D341Med (cell line): ENCODE measurements at regions not wholly inside any gene's neighbourhood (a gene's known extent, or its start where the extent isn't known, plus 50 kb on each side); places are given as distances from the start of the nearest gene placed in this dataset.

ENCODE experiments used
- DNase-seq: peaks from one replicate; pipeline ENCODE4 v3.0.0; 2012; ENCODE audit warnings: low spot score

DNA sequence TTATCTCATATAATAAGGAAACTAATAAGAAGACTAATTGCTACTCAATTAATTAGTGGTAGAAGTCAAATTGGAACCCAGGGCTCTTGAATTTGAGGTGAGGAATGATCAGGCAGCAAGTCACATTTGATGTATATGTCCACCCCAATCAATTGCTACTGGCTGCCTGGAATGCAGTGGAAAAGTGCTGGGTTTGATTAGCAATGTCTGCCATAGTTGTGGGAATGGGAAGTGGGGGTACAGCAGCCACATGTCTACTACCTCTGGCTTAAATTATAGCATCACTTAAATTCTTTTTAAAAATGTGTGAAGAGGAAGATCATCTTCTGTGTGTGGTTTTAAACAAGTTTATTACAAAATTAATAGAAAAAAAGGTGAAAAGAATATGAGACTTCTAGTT is 50.8 kb upstream of the NAV2 start:
- no peak for DNase-seq

DNA sequence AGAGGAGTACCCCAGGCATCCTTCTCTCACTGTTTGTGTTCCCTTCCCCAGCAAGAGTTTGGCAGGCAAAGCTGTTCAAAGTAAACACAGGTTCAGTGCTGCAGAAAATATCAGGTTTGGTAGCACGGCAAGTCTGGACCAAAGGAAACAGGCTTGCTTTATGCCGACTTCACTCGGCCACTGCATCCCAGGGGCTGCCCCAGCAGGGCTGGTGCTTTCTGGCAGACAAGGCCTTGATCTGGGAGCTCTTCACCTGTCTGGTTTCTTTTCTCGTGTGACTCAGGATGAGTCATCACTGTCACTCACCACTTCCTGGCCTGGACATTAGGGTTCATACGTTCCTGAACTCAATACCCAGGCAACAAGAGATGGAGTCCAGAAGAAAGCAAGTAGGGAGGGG is 52.6 kb upstream of the NAV2 start:
- DNase-seq, result no peak

DNA sequence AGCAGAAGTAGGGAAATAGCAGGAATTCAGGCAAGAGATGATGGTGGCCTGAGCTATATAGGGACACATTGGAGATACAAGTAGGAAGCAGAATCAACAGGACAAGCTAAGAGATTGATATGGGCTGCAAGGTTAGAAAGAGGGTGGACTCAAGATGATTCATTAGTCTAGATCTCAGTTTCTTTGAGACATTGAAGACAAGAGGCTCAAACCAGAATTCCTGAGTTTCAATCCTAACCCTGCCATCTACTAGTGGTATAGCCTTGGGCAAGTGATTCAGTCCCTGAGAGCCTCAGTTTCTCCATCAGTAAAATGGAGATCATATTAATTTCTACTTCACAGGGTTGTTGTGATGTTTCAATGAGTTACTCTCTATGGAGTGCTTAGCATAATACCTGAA is 53.1 kb upstream of the NAV2 start:
- no peak for DNase-seq

DNA sequence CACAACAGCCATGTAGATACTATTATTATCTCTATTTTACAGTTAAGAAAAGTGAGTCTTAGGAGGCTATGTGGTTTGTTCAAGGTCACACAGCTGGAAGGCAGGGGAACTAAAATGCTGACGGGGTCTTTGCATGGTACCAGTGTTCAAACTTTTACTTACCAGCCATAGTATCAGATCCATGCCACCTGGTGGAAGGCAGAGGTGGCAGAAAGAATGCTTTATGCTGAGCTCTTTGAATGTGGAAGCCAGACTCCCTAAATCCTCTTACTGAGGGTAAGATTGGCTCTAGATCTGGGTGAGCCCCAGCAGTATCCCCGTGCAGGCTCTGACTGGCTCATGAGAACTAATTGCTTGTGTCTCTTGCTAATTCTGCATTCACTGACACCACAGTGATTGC is 54.3 kb upstream of the NAV2 start:
- no peak for DNase-seq

DNA sequence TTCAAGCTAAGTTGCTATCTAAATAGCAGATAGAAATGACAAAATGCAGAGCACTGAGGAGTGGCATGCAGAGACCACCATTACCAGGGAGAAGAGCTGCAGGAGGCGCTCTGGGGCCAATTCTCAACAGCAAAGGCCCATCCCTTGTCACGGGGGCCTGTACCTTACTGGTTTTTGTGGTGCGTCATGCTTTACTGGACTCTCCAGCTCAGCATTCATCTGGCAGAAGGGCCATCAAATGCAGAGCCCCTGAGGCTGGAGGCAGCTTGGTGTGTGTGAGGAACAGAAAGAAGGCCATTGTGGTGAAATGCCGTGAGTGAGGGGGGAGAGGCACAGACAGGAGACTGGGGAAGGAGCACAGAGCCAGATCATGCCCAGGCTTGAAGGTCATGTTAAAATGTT is 56.5 kb upstream of the NAV2 start:
- DNase-seq, result no peak

DNA sequence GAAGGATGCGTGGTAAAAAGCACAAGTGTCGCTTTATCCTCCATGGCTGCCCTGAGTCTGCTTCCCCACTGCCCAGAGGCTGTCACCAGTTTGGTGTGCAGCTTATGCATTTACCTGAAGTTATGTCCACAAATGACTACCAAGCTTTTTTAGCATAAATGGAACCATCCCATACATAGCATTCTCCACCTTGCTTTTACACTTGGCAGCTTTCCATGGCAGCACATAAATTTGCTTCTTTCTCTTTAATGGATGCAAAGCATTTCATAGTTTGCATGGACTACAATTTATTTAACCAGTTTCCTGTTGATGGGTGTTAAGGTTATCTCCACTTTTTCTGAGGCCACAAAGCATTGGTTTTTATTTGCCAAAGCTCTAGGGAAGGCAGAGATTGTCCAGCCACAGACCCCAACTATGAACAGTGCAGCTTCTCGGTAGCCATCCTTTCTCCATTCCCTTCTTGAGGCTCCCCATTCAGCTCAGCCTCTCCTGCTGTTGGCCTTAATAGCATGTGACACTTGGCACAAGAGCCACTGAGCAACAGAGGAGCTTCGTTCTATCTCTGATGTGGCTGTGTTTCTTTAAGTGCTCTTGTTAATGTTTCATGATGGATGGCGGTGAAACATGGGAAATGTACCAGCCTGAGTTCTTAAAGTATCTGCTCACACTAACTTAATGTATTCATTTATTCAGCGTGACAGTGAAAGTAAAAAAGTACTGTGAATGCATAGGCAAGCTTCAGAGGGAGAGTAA is 59.8 kb upstream of the NAV2 start:
- DNase-seq, result no peak

DNA sequence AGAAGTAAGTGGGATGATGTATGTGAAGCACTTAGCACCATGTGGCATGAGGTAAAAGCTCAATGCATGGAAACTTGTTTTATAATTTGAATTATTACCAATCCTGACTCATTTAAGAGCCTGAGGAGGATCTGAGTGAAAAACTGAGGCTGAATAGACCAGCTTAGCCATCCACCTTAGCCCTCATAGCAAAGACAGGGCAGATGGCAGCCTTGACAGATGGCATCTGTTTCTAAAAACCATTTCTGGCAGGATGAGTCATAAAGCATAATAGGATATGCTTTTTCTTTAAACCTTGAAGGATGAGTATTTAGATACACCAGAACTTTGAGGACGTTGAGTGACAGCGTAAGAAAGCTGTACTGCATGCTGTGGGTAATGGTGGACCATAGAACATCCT is 61.0 kb upstream of the NAV2 start:
- no peak for DNase-seq

DNA sequence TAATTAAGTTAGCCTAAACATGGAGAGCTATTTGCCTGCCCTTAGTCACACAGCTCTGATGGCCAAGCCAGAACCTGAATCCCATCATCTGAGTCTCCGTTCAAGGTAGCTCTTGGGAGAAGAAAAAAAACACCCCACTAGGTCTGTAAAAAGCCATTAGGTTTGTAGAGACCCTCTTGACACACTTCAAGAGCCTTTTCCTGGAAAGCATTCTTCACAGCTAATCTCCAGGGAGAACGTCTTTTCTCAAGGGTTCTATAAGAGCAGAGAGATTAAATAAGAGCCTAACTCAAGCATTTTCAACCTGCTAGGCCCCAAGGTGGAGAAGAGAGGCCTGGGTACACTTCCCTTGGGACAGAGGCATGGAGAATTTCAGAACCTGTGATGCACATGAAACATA is 61.6 kb upstream of the NAV2 start:
- DNase-seq, result no peak

DNA sequence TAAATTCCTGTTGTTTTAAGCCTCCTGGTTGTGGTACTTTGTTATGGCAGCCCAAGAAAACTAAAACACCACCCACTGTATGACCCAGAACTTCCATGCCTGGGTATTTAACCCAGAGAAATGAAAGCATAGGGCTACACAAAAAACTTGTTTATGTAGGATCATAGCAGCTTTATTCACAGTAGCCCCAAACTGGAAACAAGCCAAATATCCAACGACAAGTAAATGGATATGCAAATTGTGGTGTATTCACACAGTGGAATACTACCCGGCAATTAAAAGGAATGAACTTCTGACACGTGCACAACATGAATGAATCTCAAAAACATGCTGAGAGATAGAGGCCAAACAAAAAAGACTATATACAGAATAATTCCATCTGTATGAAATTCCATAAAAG is 62.2 kb upstream of the NAV2 start:
- no peak for DNase-seq

DNA sequence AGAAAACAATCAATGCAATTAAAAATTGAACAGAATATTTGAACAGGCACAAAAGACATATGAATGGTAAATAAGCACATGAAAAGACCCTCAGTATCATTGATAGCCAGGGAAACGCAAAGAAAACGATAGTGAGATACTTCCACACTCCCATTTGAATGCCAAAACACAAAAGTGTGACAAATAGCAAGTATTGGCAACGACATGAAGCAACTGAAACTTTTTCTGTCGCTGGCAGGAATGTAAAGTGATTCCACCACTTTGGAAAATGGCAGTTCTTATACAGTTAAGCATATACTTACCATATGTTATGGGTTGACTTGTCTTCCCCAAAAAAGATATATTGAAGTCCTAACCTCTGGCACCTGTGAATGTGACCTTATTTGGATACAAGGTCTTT is 62.9 kb upstream of the NAV2 start:
- DNase-seq, result no peak

DNA sequence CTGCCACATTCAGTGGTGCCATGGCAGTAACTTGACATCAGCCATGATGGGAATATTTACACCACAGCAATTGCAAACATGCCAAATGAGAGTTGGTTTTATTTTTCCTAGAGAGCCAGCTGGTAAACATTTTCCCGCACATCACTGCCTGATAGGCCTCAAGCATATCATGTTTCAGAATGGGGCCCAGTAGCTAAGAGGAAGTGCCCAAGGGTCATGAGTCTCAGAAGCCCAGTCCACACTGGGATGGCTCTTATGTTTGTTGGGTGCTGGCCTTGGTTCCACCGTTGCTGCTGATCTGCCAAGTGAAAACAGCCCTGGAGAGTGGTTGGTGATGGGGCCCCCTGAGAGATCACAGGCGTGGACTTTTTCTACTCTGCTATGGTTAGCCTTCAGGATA is 64.3 kb upstream of the NAV2 start:
- DNase-seq, result no peak

DNA sequence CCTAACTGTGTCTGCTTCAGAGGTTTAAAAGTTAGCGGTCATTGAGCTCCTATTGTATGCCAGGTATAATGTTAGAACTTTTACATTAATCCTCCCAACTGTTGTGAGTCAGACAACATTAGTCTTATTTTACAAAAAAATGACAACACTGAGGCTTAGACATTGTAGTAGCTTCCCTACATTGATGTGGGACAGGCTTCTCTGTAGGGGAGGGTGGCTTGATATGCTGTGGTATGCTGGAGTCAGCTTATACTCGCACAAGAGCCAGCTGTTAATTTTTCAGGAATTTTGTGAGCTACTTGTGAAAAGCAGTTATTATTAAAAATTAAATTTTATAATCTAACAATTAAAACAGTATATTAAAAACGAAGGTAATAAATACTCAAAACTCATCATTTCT is 64.8 kb upstream of the NAV2 start:
- no peak for DNase-seq

DNA sequence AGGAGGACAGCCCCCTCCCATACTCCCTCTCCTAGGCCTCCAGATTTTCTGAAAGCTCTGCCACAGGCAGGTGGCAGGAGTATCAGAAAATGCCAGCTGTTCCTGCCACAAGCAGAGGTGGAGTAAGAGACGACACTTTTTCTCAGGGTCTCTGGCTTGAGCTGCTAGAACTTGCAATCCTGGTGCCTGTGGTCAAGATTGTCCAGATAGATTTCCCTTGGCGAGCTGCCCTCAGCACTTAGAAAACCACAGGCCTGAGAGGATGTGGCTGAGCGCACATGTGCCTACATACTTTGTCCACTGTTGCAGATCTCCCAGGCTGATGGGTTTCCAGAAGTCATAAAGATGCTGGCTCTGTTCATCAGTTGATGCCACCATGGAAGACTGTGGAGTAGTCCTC is 65.7 kb upstream of the NAV2 start:
- DNase-seq, result no peak

DNA sequence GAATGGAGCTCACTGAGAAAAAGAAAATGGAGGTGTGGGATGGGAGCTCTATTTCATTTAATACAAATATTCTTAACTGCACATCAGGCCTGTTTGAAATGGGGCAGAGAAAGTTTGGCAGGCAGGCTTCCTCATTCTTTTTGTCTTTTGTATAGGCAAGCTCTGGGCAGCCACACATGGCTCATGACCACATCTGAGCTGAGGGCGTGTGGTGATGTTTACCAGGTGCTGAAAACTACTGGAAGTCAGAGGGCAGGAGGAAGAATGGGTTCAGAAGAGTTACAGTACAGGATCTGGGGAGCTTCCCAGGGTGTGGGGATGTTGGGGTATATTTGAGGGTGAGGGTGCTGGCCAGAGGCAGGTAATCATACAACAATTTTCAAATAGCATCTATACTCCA is 66.3 kb upstream of the NAV2 start:
- no peak for DNase-seq

DNA sequence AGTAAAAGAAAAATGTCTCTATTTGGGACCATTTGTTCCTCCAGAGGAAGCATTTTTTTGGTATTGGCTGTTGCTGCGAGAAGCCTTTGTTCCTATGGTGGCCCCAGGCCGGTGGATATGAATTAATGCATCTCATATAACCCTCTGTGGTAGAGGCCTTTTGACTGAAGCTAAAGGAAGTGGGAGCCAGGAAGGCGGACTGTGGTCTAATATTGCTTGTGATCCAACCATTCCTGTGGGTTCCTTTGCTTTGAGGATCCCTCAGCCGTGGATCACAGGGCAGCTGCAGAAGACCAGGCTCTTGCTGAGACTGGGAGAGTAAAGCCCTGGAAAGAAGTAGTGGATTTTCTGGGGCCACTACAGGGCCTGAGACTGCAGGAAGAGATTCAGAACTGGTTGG is 68.3 kb upstream of the NAV2 start:
- DNase-seq, result no peak

DNA sequence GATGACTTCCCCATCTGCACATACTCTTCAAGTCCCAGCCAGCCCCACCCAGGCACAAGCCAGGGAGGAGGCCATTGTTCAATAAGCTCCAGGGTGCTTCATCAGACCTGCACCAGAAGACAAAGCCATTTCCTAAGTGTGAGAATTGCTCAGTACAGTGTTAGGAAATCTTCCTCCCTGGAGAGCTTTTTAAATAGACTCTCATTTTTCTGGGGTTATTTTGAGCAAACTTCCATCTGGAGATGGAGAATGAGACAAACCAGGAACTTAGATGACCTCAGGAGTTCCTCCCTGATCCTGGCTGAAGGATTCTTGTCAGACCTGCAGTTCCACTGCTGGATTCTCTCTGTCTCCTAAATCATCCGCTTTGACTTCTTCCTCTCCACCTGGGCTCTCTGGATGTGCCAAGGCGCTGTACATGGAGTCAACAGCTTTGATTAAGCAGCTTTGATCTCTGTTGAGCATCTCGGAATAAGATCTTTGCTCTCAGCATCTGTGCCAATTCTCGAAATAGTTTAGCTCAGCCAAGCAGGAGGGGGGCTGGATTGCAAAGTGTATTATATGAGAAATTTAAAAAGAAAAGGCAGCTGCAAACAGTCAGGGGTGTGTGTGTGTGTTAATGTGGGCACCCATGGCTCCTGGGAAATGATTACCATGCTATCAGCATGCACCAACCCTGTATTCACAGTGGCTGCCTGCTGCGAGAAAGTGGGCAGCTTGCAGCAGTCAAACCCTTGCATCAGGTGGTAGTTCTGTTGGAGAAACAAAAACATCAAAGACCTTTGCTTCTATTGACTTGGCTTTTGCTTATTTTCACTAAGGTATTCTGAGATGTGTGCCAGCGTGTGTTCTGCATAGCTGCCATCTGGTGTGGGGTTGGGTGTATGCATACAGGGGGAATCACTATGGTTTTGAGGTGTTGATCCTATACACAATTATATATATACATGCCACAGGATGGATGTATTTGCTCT is 70.2 kb upstream of the NAV2 start:
- no peak for DNase-seq

DNA sequence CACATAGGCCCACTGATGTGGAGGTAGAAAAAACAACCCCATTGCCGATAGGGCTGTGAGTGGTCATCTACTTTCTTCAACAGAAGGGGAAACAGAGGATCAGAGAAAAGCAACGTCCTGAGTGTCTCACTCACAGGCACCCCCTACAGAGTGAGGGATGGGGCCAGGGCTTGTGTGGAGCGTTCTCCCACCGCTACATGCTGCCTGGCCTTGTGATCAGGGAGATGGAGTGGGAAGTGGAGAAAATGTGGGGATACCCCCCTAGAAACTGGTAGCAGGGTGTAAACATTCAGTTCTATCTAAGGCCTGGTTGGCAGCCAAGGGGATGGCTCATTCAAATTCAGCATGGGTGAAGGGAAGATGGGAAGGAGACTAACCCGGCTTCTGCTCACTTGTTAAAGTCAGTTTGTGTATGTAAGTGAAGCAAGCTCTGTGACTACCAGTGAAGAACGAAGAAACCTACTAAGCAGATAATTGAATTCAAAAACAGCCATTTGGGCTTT is 73.0 kb upstream of the NAV2 start:
- no peak for DNase-seq

DNA sequence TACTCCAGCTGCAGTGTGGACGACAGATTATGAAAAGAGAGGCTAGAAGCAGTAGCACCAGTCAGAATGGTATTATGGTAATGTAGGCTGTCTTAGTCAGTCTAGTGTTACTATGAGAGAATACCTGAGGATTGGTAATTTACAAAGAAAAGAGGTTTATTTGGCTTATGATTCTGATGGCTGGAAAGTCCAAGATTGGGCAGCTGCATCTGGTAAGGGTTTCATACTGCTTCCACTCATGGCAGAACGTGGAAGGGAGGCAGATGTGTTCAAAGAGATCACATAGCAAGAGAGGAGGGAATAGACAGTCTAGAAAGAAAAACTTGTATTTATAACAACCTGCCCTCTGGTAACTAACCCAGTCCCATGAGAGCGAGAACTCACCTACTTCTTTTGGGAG is 77.3 kb upstream of the NAV2 start:
- no peak for DNase-seq

DNA sequence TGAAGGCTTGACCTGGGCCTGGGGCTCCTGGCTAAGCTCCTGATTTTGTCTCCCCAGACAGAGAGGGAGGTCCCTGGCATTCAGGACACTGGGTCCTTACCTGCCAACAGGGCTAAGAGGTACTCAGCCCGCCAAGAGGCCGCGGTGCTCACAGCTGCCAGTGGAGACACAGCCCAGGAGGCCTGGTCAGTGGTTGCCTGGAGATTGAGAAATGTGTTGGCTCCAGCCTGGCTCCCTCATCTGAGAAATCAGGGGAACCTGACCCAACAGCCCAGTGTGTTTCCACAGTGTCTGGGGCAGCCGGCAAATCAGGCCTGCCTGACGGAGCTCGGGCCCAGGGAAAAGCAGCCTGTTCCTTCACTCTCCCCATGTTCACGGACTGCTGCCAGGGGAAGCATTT is 79.4 kb upstream of the NAV2 start:
- no peak for DNase-seq

DNA sequence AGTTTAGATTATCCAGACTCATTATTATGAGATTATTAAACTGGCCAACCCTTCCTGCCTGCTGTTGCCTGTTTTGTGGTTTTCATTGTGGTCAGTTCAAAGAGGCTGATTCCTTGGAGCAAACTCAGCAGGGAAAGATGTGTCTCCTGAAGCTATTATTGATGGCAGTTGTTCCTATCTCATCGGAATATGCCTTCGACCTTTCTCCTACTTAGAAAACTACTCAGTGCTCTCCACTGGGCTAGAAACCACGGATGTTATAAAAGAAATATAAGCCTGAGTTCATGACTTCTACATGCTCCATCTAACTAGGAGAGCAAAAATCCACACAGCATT is 80.2 kb upstream of the NAV2 start:
- DNase-seq, result no peak

DNA sequence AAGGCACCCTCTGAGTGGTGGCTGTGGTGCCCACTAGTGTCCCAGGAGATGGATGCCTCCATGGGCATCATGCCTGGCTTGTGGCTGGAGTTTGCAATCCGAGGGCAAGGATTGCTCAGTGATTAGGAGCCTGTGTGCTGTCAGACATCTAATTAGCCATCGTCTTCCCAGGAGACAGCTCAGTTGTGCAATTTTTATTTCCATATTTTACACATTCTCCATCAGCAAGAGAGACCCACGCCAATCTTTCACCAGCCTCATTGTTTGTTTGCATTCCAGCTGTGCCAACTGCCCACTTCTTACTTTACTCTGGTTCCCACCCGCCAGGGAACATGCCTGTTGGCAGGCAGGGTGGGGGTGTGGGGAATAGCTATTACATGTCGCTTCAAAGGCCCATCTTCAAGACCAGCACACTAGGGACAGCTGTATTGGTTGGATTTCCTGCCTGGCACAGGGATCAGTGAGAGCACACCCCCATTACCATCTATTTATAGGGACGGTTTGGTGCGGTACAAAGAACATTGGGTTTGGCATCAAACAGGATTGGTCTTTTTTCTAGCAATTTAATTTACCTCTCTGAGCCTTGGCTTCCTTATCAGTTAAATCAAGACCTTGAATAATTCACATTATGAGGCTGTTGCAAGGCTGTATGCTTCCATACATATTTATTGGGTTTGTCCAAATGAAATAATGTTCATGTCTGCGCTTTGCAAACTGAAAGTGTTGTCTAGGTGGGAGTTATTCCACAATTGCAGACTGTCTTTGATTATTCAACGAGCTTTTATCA is 80.7 kb upstream of the NAV2 start:
- no peak for DNase-seq

DNA sequence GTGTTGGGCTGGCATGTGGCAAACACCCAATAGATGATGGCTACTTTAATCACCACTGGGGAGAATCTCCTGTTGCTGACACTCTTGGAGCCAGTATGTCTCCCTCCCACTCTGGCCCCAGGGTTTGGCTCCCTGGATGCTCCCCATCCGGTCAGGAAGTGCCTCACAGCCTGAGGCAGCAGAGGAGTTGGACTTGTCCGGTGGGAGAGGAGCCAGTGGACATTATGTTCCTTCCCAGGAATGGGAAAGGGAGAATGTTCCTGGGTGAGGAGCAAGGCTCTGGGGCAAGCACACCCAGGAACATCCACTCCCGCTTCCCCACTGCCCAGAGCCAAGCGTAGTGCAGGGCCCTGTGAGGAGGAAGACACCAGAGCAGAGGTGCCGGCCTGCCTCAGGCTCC is 84.6 kb upstream of the NAV2 start:
- no peak for DNase-seq

DNA sequence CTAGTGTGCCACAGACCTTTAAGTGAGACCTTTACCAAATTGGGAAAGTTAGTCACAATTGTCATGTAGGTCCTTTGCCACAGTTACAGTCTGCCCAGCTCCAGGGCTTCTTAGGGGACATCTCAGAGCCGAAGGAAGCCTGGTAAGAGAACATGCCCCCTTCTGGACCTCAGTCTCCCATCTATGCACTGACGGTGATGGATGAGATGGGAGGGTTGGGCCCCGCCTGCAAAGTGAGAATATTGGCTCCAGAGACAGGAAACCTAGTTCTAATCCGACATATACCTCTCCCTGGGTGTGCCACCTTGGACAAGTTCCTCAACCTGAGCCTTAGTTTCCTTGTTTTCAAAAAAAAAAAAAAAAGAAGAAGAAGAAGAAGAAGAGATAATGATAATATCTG is 85.1 kb upstream of the NAV2 start:
- no peak for DNase-seq
